Lung (tissue), 11 donors: ENCODE measurements at regions not wholly inside any gene's neighbourhood (a gene's known extent, or its start where the extent isn't known, plus 50 kb on each side); places are given as distances from the start of the nearest gene placed in this dataset.

Experiments used
- ATAC-seq: fragments of 200-7000 bp; cut with Tn5 transposase; one replicate; pipeline ENCODE4 v1.9.1; 2020; ENCODE audit warnings: moderate number of reproducible peaks; ENCODE audit not compliant: insufficient read depth, low FRiP score
- DNase-seq, 3 donors: peaks; one replicate each; pipeline ENCODE4 v3.0.0-alpha.2; 2013 to 2017
- H3K27ac ChIP-seq, 2 donors: one replicate each; pipeline ENCODE4 v1.5.1; 2013; ENCODE audit warnings: mild to moderate bottlenecking in 2 of 2, moderate library complexity in 2 of 2, control low read depth in 1 of 2, inconsistent platforms in 1 of 2, low read depth in 1 of 2, low read length in 1 of 2
- H3K27me3 ChIP-seq, 3 donors: one replicate each; pipeline ENCODE4 v1.5.1; 2013; ENCODE audit warnings: low read length in 2 of 3; ENCODE audit not compliant: control insufficient read depth in 3 of 3, insufficient read depth in 3 of 3
- H3K36me3 ChIP-seq, 4 donors: one replicate each; pipeline ENCODE4 v1.5.1; 2013; ENCODE audit warnings: low read length in 4 of 4, mild to moderate bottlenecking in 1 of 4, moderate library complexity in 1 of 4; ENCODE audit not compliant: control insufficient read depth in 4 of 4, insufficient read depth in 4 of 4
- H3K4me1 ChIP-seq, 5 donors: one replicate each; pipeline ENCODE4 v1.5.1; 2013; ENCODE audit warnings: low read length in 5 of 5, mild to moderate bottlenecking in 2 of 5, moderate library complexity in 1 of 5; ENCODE audit not compliant: control insufficient read depth in 5 of 5, insufficient read depth in 5 of 5
- H3K4me3 ChIP-seq: one replicate; pipeline ENCODE4 v1.5.1; 2013; ENCODE audit warnings: mild to moderate bottlenecking, control low read depth, moderate library complexity
- H3K9ac ChIP-seq, 2 donors: one replicate each; pipeline ENCODE4 v1.5.1; 2013; ENCODE audit warnings: low read length in 2 of 2, control low read depth in 1 of 2; ENCODE audit not compliant: insufficient read depth in 1 of 2
- H3K9me3 ChIP-seq, 4 donors: one replicate each; pipeline ENCODE4 v1.5.1; 2013; ENCODE audit warnings: low read length in 3 of 4, mild to moderate bottlenecking in 1 of 4, moderate library complexity in 1 of 4; ENCODE audit not compliant: control insufficient read depth in 4 of 4, insufficient read depth in 3 of 4
- WGBS, 2 donors: extraction: QIAGEN DNeasy Blood & Tissue Kit; methylation state at CpG; one replicate each; pipeline ENCODE4 v1.1.7; 2013; 5-methylcytosine and 5-hydroxymethylcytosine counted together
- TF ChIP-seq, protein P1 (sequence below): IDR thresholded peaks from 2 replicates; pipeline ENCODE4 v1.5.1; 2012; ENCODE audit warnings: mild to moderate bottlenecking; ENCODE audit errors: control extremely low read depth, extremely low read depth
- donor health status: control.
- donor health status: control.
- donor health status: Bipolar disorder and iron deficiency.
- donor health status: healthy.
- donor health status: DM: yes; HTN: yes; CAD: no.

- ATAC-seq, result no peak
- no peaks in the 10 kb centered on the region for H3K36me3 ChIP-seq
- WGBS, 2 donors, result 72 to 74% methylated on average over 6 of the region's 6 CpGs
Measured at GRCh38 chr3:177928172-177928873, 607.9 kb upstream of the KCNMB2 start.

DNA sequence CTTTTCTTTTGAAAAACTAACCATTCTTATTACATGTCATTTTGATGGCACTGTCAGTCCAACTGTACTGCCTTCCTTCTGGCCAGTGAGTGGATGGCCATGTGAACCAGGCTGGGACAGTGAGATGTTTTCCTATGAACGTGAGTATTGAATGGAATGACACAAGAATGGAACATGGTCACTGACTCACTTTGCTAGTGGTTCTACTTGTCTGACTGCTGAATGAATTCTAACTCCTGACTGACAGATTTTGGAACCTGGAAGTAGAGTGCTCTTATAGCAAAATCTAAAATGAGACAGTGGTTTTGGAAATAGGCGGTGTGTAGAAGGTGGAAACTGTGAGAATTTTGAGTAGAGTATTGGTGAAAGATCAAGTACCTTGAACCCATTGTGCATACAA, 606.9 kb upstream of the KCNMB2 start:
- DNase-seq (no peak), ATAC-seq (no peak)
- 92 to 98% methylated on average over 2 of the region's 2 CpGs for WGBS, 2 donors
- H3K36me3 ChIP-seq, result no peaks in the 10 kb centered on the region
- H3K4me3 ChIP-seq, result no peak overlapping the region
- H3K27me3 ChIP-seq, result no peaks in the 10 kb centered on the region
- H3K9me3 ChIP-seq, result no peaks in the 10 kb centered on the region
- peaks cover 0 to 20% (median 9%) of the 10 kb centered on the region in 5 donors for H3K4me1 ChIP-seq
- H3K27ac ChIP-seq, result no peak overlapping the region
- TF ChIP-seq, protein P1, sequence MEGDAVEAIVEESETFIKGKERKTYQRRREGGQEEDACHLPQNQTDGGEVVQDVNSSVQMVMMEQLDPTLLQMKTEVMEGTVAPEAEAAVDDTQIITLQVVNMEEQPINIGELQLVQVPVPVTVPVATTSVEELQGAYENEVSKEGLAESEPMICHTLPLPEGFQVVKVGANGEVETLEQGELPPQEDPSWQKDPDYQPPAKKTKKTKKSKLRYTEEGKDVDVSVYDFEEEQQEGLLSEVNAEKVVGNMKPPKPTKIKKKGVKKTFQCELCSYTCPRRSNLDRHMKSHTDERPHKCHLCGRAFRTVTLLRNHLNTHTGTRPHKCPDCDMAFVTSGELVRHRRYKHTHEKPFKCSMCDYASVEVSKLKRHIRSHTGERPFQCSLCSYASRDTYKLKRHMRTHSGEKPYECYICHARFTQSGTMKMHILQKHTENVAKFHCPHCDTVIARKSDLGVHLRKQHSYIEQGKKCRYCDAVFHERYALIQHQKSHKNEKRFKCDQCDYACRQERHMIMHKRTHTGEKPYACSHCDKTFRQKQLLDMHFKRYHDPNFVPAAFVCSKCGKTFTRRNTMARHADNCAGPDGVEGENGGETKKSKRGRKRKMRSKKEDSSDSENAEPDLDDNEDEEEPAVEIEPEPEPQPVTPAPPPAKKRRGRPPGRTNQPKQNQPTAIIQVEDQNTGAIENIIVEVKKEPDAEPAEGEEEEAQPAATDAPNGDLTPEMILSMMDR, result no peak
- H3K9ac ChIP-seq, result no peak overlapping the region

More at GRCh38 chr3:177928172-177928873, 607.9 kb upstream of the KCNMB2 start:
- Histone ChIP-seq H3K27me3 (no peaks in the 10 kb centered on the region), H3K9ac (no peak overlapping the region), H3K4me1 (peaks cover 0 to 13% (median 6%) of the 10 kb centered on the region in 5 donors), H3K9me3 (no peaks in the 10 kb centered on the region), H3K4me3 (no peak overlapping the region), H3K27ac (no peak overlapping the region)
- TF ChIP-seq, protein P1, result no peak
- no peak for DNase-seq

- no peaks in the 10 kb centered on the region for H3K36me3 ChIP-seq
- no peak overlapping the region for H3K4me3 ChIP-seq
- TF ChIP-seq, protein P1, result no peak
- H3K27me3 ChIP-seq, result no peaks in the 10 kb centered on the region
- no peak overlapping the region for H3K9ac ChIP-seq
- H3K27ac ChIP-seq, result no peak overlapping the region
- no peak for ATAC-seq
- H3K4me1 ChIP-seq, result peaks cover 0 to 32% (median 16%) of the 10 kb centered on the region in 5 donors
- no peaks in the 10 kb centered on the region for H3K9me3 ChIP-seq
- 69 to 84% methylated on average over 2 of the region's 2 CpGs for WGBS, 2 donors
- no peak for DNase-seq
Measured at GRCh38 chr3:177930771-177931170, 605.5 kb upstream of the KCNMB2 start.
